Loucy (cell line): ENCODE measurements at regions not wholly inside any gene's neighbourhood (a gene's known extent, or its start where the extent isn't known, plus 50 kb on each side); places are given as distances from the start of the nearest gene placed in this dataset.

Experiments used
- EZH2phosphoT487 ChIP-seq: fragments of 200-600 bp; IDR thresholded peaks from 2 replicates; pipeline ENCODE4 v1.6.1; 2018; ENCODE audit warnings: antibody characterized with exemption, mild to moderate bottlenecking, moderate library complexity, borderline replicate concordance
- TF ChIP-seq, protein P1 (sequence below): fragments of 200-600 bp; sonication (generic); conservative IDR thresholded peaks from 2 replicates; pipeline ENCODE4 v1.5.1; 2014; ENCODE audit warnings: mild to moderate bottlenecking, antibody characterized with exemption, low read length

DNA sequence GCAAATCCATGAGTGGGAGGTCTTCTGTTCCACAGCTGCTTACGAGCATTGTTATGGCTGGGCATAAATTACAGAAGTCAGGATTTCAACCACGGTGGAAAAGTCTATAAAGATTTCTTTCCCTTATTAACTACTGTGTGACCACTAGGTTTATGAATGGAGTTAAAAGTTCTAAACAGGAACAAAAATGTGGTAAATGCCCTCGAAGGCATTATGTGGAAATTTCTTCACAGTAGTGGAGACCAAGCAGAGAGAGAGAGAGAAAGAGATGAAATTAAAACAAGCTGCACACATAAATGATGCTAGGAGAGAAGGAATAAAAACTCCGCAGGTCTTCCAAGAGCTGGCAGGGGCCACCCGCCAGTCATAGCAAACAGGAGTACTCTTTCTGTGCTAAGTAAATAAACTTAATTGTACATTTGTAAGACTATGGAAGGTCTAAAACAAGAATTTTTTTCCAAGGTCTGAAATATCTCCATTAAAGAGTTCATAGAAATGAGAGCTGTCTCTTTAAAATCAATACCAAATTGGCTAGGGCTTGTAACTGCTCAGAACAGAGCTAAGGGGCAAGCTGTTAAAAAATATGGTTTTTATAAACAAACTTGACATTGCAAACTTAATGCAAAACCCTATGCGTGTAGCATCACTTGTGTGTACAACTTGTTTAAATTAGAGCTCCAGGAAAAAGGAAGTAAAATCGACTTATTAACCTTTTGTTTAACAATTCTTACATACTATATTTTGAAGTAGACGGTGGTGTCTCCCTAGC, 438.2 kb downstream of the MEIS1 start:
- TF ChIP-seq, protein P1, sequence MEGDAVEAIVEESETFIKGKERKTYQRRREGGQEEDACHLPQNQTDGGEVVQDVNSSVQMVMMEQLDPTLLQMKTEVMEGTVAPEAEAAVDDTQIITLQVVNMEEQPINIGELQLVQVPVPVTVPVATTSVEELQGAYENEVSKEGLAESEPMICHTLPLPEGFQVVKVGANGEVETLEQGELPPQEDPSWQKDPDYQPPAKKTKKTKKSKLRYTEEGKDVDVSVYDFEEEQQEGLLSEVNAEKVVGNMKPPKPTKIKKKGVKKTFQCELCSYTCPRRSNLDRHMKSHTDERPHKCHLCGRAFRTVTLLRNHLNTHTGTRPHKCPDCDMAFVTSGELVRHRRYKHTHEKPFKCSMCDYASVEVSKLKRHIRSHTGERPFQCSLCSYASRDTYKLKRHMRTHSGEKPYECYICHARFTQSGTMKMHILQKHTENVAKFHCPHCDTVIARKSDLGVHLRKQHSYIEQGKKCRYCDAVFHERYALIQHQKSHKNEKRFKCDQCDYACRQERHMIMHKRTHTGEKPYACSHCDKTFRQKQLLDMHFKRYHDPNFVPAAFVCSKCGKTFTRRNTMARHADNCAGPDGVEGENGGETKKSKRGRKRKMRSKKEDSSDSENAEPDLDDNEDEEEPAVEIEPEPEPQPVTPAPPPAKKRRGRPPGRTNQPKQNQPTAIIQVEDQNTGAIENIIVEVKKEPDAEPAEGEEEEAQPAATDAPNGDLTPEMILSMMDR: no peak
- TF ChIP-seq EZH2phosphoT487: no peak
